ENCODE measurements at regions not wholly inside any gene's neighbourhood (a gene's known extent, or its start where the extent isn't known, plus 50 kb on each side); places are given as distances from the start of the nearest gene placed in this dataset.

DNA sequence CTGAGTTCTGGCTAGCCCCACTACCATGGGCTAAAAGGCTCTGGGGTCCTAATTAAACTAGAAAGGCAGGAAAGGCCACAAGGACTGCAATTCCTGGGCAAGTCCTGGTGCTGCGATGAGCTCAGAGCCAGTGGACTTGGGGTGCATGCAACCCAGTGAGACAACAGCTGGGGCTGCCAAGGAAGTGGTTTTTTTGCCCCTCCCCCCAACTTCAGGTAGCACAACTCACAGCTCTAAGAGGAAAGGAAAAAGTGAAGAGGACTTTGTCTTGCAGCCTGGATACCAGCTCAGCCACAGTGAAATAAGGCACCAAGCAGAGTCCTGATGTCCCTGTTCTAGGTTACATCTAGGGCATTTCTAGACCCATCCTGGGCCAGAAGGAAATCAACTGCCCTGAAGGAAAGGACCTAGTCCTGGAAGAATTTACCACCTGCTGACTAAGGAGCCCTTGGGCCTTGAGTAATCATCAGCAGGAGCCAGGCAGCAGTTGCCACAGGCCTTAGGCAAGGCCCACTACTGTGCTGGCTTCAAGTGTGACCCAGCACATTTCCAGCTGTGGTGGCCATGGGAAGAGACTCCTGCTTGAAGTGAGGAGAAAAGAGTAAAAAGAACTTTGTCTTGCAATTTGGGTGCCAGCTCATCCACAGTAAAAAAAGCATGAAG, 358.4 kb downstream of the BTBD3 start:
- dilution Hi-C loops (cut with MboI; ENCODE audit: extremely low pct_ligation_motif_present, low sequenced_read_pairs) = no loop called here
- FAIRE-seq = peak; percentile 55
- Histone ChIP-seq H4K20me1 (ENCODE audit: control insufficient read depth, extremely low read depth, insufficient read depth, low read length) (no peaks in the 10 kb centered on the region), H3K9ac (ENCODE audit: control insufficient read depth, extremely low read depth, insufficient read depth, low read length) (no peak overlapping the region), H3K9me1 (ENCODE audit: control insufficient read depth, extremely low read depth, insufficient read depth, low read length) (no peaks in the 10 kb centered on the region), H3K4me3 (ENCODE audit: control insufficient read depth in 2 of 3, extremely low read depth in 1 of 3, insufficient read depth in 2 of 3, low read depth in 1 of 3, low read length in 3 of 3) (no peak overlapping the region), H2AFZ (ENCODE audit: control insufficient read depth, low read length) (no peak overlapping the region), H3K27ac (ENCODE audit: control insufficient read depth, insufficient read depth, low read length) (no peak overlapping the region), H3K9me3 (ENCODE audit: control insufficient read depth, low read depth, low read length) (no peaks in the 10 kb centered on the region), H3K4me1 (ENCODE audit: control insufficient read depth, extremely low read depth, insufficient read depth, low read length) (peaks cover 9% of the 10 kb centered on the region), H3K4me2 (ENCODE audit: control insufficient read depth, extremely low read depth, insufficient read depth, low read depth, low read length) (peak overlapping the region; percentile 0), H3K27me3 (ENCODE audit: control insufficient read depth, extremely low read depth, insufficient read depth, low read length) (no peaks in the 10 kb centered on the region), H3K36me3 (ENCODE audit: control insufficient read depth in 2 of 2, extremely low read depth in 1 of 2, insufficient read depth in 2 of 2, low read length in 2 of 2) (no peaks in the 10 kb centered on the region), H3K79me2 (ENCODE audit: control insufficient read depth, insufficient read depth, low read length) (no peaks in the 10 kb centered on the region)
- DNase-seq (ENCODE audit: low read depth, low spot score) = peak; percentile 11
- TF ChIP-seq, protein P1, sequence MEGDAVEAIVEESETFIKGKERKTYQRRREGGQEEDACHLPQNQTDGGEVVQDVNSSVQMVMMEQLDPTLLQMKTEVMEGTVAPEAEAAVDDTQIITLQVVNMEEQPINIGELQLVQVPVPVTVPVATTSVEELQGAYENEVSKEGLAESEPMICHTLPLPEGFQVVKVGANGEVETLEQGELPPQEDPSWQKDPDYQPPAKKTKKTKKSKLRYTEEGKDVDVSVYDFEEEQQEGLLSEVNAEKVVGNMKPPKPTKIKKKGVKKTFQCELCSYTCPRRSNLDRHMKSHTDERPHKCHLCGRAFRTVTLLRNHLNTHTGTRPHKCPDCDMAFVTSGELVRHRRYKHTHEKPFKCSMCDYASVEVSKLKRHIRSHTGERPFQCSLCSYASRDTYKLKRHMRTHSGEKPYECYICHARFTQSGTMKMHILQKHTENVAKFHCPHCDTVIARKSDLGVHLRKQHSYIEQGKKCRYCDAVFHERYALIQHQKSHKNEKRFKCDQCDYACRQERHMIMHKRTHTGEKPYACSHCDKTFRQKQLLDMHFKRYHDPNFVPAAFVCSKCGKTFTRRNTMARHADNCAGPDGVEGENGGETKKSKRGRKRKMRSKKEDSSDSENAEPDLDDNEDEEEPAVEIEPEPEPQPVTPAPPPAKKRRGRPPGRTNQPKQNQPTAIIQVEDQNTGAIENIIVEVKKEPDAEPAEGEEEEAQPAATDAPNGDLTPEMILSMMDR (optimal IDR thresholded peaks at IDR 0.05 in 1 of 3, IDR thresholded peaks at IDR 0.05 in 1 of 3, conservative IDR thresholded peaks at IDR 0.05 in 1 of 3; ENCODE audit: extremely low read depth in 1 of 3, insufficient read depth in 2 of 3, low read length in 3 of 3) = no peak
- no peak for TF ChIP-seq EZH2 (IDR thresholded peaks at IDR 0.05; ENCODE audit: low read length)

DNA sequence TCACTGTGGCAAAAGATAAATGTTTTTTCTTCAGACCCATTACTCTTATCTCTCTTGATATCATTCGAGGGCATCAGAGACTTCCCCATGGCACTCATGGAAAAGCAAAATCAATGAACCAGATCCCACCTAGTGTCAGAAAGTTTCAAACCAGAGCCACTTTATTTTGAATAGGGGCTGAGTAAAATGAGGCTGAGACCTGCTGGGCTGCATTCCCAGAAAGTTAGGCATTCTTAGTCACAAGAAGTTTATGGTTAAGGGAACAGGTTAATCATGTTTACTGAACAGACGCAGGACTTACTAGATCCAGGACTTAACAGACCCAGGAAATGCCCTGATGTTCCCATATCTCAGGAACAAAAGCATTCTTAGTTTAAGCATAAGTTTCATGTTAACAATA, 369.9 kb downstream of the BTBD3 start:
- H3K27ac ChIP-seq (ENCODE audit: control insufficient read depth, insufficient read depth, low read length) = no peak overlapping the region
- FAIRE-seq = peak; percentile 83
- dilution Hi-C loops (cut with MboI; ENCODE audit: extremely low pct_ligation_motif_present, low sequenced_read_pairs) = no loop called here

More for the DNA sequence above, 369.9 kb downstream of the BTBD3 start:
- DNase-seq (ENCODE audit: low read depth, low spot score) = peak; percentile 21
- H3K27me3 ChIP-seq (ENCODE audit: control insufficient read depth, extremely low read depth, insufficient read depth, low read length) = no peaks in the 10 kb centered on the region
- no peaks in the 10 kb centered on the region for H3K79me2 ChIP-seq (ENCODE audit: control insufficient read depth, insufficient read depth, low read length)
- H3K9me1 ChIP-seq (ENCODE audit: control insufficient read depth, extremely low read depth, insufficient read depth, low read length) = no peaks in the 10 kb centered on the region
- H3K9ac ChIP-seq (ENCODE audit: control insufficient read depth, extremely low read depth, insufficient read depth, low read length) = no peak overlapping the region
- no peaks in the 10 kb centered on the region for H4K20me1 ChIP-seq (ENCODE audit: control insufficient read depth, extremely low read depth, insufficient read depth, low read length)
- no peaks in the 10 kb centered on the region for H3K4me1 ChIP-seq (ENCODE audit: control insufficient read depth, extremely low read depth, insufficient read depth, low read length)
- no peak for TF ChIP-seq EZH2 (IDR thresholded peaks at IDR 0.05; ENCODE audit: low read length)
- TF ChIP-seq, protein P1 (optimal IDR thresholded peaks at IDR 0.05 in 1 of 3, IDR thresholded peaks at IDR 0.05 in 1 of 3, conservative IDR thresholded peaks at IDR 0.05 in 1 of 3; ENCODE audit: extremely low read depth in 1 of 3, insufficient read depth in 2 of 3, low read length in 3 of 3) = peak; percentile 12 to 24 (median 19)
- H3K36me3 ChIP-seq (ENCODE audit: control insufficient read depth in 2 of 2, extremely low read depth in 1 of 2, insufficient read depth in 2 of 2, low read length in 2 of 2) = no peaks in the 10 kb centered on the region
- no peak overlapping the region for H3K4me3 ChIP-seq (ENCODE audit: control insufficient read depth in 2 of 3, extremely low read depth in 1 of 3, insufficient read depth in 2 of 3, low read depth in 1 of 3, low read length in 3 of 3)
- no peak overlapping the region for H3K4me2 ChIP-seq (ENCODE audit: control insufficient read depth, extremely low read depth, insufficient read depth, low read depth, low read length)
- no peak overlapping the region for H2AFZ ChIP-seq (ENCODE audit: control insufficient read depth, low read length)
- no peaks in the 10 kb centered on the region for H3K9me3 ChIP-seq (ENCODE audit: control insufficient read depth, low read depth, low read length)
